Left cardiac atrium (tissue), 4 donors: ENCODE measurements at regions not wholly inside any gene's neighbourhood (a gene's known extent, or its start where the extent isn't known, plus 50 kb on each side); places are given as distances from the start of the nearest gene placed in this dataset.

ENCODE experiments used
- ATAC-seq, 2 donors: fragments of 200-7000 bp; cut with Tn5 transposase; one replicate each; pipeline ENCODE4 v1.9.1; 2020; ENCODE audit warnings: mild to moderate bottlenecking in 2 of 2, moderate library complexity in 2 of 2
- DNase-seq: peaks from one replicate; pipeline ENCODE4 v3.0.0-alpha.2; 2020
- intact Hi-C, 2 donors: fragments of 100-400 bp; cut with DNase I; formaldehyde crosslinking; loops; one replicate each; pipeline versions ENCODE4 v1.14.1 to v1.15.1; 2022 to 2023
- donor health status: DM: no; HTN: yes; CAD: no.
- donor health status: DM: no; HTN: yes; CAD: no; lungs with severe emphysema.
- donor health status: DM: yes; HTN: yes; CAD: no.
- donor health status: Dilated cardiomyopathy.

GRCh38 chr2:61774351-61774750 is 79.5 kb downstream of the FAM161A start:
- intact Hi-C loops: no loop called here
- ATAC-seq (no peak), DNase-seq (no peak)

- DNase-seq (no peak), ATAC-seq (no peak)
- intact Hi-C loops: no loop called here
Observed at GRCh38 chr2:61771904-61772845, 81.7 kb downstream of the FAM161A start.

- no peak for ATAC-seq
- DNase-seq: no peak
- intact Hi-C loops: no loop called here
Observed at GRCh38 chr2:61770746-61771145, 83.1 kb downstream of the FAM161A start.

GRCh38 chr2:61770298-61770697 is 83.6 kb downstream of the FAM161A start:
- DNase-seq: no peak
- no peak for ATAC-seq
- intact Hi-C loops: no loop called here

GRCh38 chr2:61769093-61769675 is 84.7 kb downstream of the FAM161A start:
- intact Hi-C loops: no loop called here
- ATAC-seq (no peak), DNase-seq (no peak)

GRCh38 chr2:61764035-61764800 is 89.6 kb downstream of the FAM161A start:
- DNase-seq (peak; percentile 97), ATAC-seq (peak; percentile 99 to 100)
- intact Hi-C loops: loop anchor here (2.0 to 5.0 kb wide), 3 partner anchors 102 to 227 kb away; partner anchors contain the start of gene XPO1 (in 1 of the 2)

GRCh38 chr2:61763605-61764034 is 90.2 kb downstream of the FAM161A start:
- DNase-seq (peak; percentile 86), ATAC-seq (peak; percentile 83 to 87)
- intact Hi-C loops: loop anchor here (2.0 to 5.0 kb wide), 4 partner anchors 49 to 227 kb away; partner anchors contain the start of gene XPO1 (in 1 of the 2)

- DNase-seq: no peak
- intact Hi-C loops: loop anchor here (2.0 to 5.0 kb wide), 3 partner anchors 47 to 225 kb away; partner anchors contain the start of gene XPO1 (in 1 of the 2)
- no peak for ATAC-seq
Observed at GRCh38 chr2:61762292-61762691, 91.6 kb downstream of the FAM161A start.

GRCh38 chr2:61759718-61760117 is 94.1 kb downstream of the FAM161A start:
- intact Hi-C loops: loop anchor here (5.0 kb wide), 2 partner anchors 97 to 222 kb away; partner anchors contain the start of gene XPO1 (in 1 of the 2)
- DNase-seq (no peak), ATAC-seq (no peak)

GRCh38 chr2:61759005-61759404 is 94.9 kb downstream of the FAM161A start:
- DNase-seq (no peak), ATAC-seq (no peak)
- intact Hi-C loops: no loop called here

GRCh38 chr2:61758159-61758558 is 95.7 kb downstream of the FAM161A start:
- intact Hi-C loops: no loop called here
- no peak for ATAC-seq
- DNase-seq: no peak

- ATAC-seq (no peak), DNase-seq (no peak)
- intact Hi-C loops: no loop called here
Observed at GRCh38 chr2:61753512-61753911, 100.3 kb downstream of the FAM161A start.

- DNase-seq: no peak
- intact Hi-C loops: no loop called here
- peak in 1 of 2 donors; percentile 73 for ATAC-seq
Observed at GRCh38 chr2:61750624-61751023, 103.2 kb downstream of the FAM161A start.

GRCh38 chr2:61742955-61743354 is 110.9 kb downstream of the FAM161A start:
- DNase-seq (no peak), ATAC-seq (no peak)
- intact Hi-C loops: no loop called here

GRCh38 chr2:61737841-61738240 is 116.0 kb downstream of the FAM161A start:
- ATAC-seq (peak in 1 of 2 donors; percentile 41), DNase-seq (no peak)
- intact Hi-C loops: no loop called here

- intact Hi-C loops: no loop called here
- ATAC-seq: no peak
- DNase-seq: no peak
Observed at GRCh38 chr2:61736953-61737352, 116.9 kb downstream of the FAM161A start.

- intact Hi-C loops: no loop called here
- DNase-seq: no peak
- no peak for ATAC-seq
Observed at GRCh38 chr2:61733563-61733962, 120.3 kb downstream of the FAM161A start.

- ATAC-seq: no peak
- intact Hi-C loops: no loop called here
- DNase-seq: no peak
Observed at GRCh38 chr2:61732787-61733186, 121.1 kb downstream of the FAM161A start.

GRCh38 chr2:61727746-61728145 is 126.1 kb downstream of the FAM161A start:
- intact Hi-C loops: no loop called here
- DNase-seq (no peak), ATAC-seq (peak in 1 of 2 donors; percentile 72)
